ENCODE measurements at regions not wholly inside any gene's neighbourhood (a gene's known extent, or its start where the extent isn't known, plus 50 kb on each side); places are given as distances from the start of the nearest gene placed in this dataset.

- no peaks in the 10 kb centered on the region for H3K36me3 ChIP-seq
- 62 to 66% methylated on average over 2 of the region's 2 CpGs for WGBS, 2 donors
- no peak for FAIRE-seq
These were observed 631.2 kb upstream of the SYNCRIP start for GRCh38 chr6:86273936-86274335.

GRCh38 chr6:86256615-86257187 is 614.0 kb upstream of the SYNCRIP start:
- Histone ChIP-seq H3K4me3 (no peak overlapping the region), H3K4me1 (no peaks in the 10 kb centered on the region), H3K27ac (no peak overlapping the region), H3K36me3 (no peaks in the 10 kb centered on the region), H3K27me3 (no peaks in the 10 kb centered on the region), H3K9me3 (no peaks in the 10 kb centered on the region)
- no peak for FAIRE-seq
- no peak for ATAC-seq
- TF ChIP-seq CTCF (IDR thresholded peaks at IDR 0.05): no peak
- intact Hi-C loops (cut with DNase I): no loop called here
- DNase-seq: no peak
- WGBS, 2 donors: 42 to 49% methylated on average over 4 of the region's 4 CpGs

More at GRCh38 chr6:86273936-86274335, 631.2 kb upstream of the SYNCRIP start:
- DNase-seq (no peak), ATAC-seq (no peak)
- intact Hi-C loops (cut with DNase I): no loop called here
- Histone ChIP-seq H3K27me3 (no peaks in the 10 kb centered on the region), H3K9me3 (no peaks in the 10 kb centered on the region), H3K4me3 (no peak overlapping the region), H3K27ac (no peak overlapping the region), H3K4me1 (no peaks in the 10 kb centered on the region)
- TF ChIP-seq CTCF (IDR thresholded peaks at IDR 0.05): no peak

- DNase-seq (no peak), ATAC-seq (peak in 1 of 4 donors; percentile 35), FAIRE-seq (no peak)
- intact Hi-C loops (cut with DNase I): no loop called here
- Histone ChIP-seq H3K4me3 (no peak overlapping the region), H3K27me3 (no peaks in the 10 kb centered on the region), H3K4me1 (no peaks in the 10 kb centered on the region), H3K9me3 (no peaks in the 10 kb centered on the region), H3K36me3 (no peaks in the 10 kb centered on the region), H3K27ac (no peak overlapping the region)
- WGBS, 2 donors: 21 to 24% methylated on average over 1 of the region's 1 CpG
- no peak for TF ChIP-seq CTCF (IDR thresholded peaks at IDR 0.05)
These were observed 613.3 kb upstream of the SYNCRIP start for GRCh38 chr6:86255973-86256372.

GRCh38 chr6:86251106-86251505 is 608.4 kb upstream of the SYNCRIP start:
- Histone ChIP-seq H3K36me3 (no peaks in the 10 kb centered on the region), H3K27me3 (no peaks in the 10 kb centered on the region), H3K4me1 (no peaks in the 10 kb centered on the region), H3K27ac (no peak overlapping the region), H3K9me3 (no peaks in the 10 kb centered on the region), H3K4me3 (no peak overlapping the region)
- intact Hi-C loops (cut with DNase I): no loop called here
- ATAC-seq (no peak), DNase-seq (no peak), FAIRE-seq (no peak)
- TF ChIP-seq CTCF (IDR thresholded peaks at IDR 0.05): no peak
- WGBS, 2 donors: 71 to 80% methylated on average over 1 of the region's 1 CpG

GRCh38 chr6:86217906-86218305 is 575.2 kb upstream of the SYNCRIP start:
- TF ChIP-seq CTCF (IDR thresholded peaks at IDR 0.05): no peak
- FAIRE-seq (no peak), DNase-seq (no peak), ATAC-seq (no peak)
- Histone ChIP-seq H3K36me3 (no peaks in the 10 kb centered on the region), H3K4me1 (no peaks in the 10 kb centered on the region), H3K27ac (no peak overlapping the region), H3K9me3 (no peaks in the 10 kb centered on the region), H3K4me3 (no peak overlapping the region), H3K27me3 (no peaks in the 10 kb centered on the region)
- WGBS, 2 donors: 31 to 86% methylated on average over 2 of the region's 2 CpGs
- intact Hi-C loops (cut with DNase I): no loop called here
